ENCODE measurements at regions not wholly inside any gene's neighbourhood (a gene's known extent, or its start where the extent isn't known, plus 50 kb on each side); places are given as distances from the start of the nearest gene placed in this dataset.

GRCh38 chr1:78329475-78329874 is 161.3 kb upstream of the PTGFR start:
- TF ChIP-seq, protein P1, sequence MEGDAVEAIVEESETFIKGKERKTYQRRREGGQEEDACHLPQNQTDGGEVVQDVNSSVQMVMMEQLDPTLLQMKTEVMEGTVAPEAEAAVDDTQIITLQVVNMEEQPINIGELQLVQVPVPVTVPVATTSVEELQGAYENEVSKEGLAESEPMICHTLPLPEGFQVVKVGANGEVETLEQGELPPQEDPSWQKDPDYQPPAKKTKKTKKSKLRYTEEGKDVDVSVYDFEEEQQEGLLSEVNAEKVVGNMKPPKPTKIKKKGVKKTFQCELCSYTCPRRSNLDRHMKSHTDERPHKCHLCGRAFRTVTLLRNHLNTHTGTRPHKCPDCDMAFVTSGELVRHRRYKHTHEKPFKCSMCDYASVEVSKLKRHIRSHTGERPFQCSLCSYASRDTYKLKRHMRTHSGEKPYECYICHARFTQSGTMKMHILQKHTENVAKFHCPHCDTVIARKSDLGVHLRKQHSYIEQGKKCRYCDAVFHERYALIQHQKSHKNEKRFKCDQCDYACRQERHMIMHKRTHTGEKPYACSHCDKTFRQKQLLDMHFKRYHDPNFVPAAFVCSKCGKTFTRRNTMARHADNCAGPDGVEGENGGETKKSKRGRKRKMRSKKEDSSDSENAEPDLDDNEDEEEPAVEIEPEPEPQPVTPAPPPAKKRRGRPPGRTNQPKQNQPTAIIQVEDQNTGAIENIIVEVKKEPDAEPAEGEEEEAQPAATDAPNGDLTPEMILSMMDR (IDR thresholded peaks at IDR 0.05 in 2 of 3, conservative IDR thresholded peaks at IDR 0.05 in 1 of 3; ENCODE audit: insufficient read depth in 2 of 3, low read depth in 1 of 3, low read length in 3 of 3) = no peak
- TF ChIP-seq FOS (IDR thresholded peaks at IDR 0.05; ENCODE audit: extremely low read depth, insufficient read length) (no peak), BACH1 (tag; IDR thresholded peaks at IDR 0.05) (no peak), HMGN3 (IDR thresholded peaks at IDR 0.05; ENCODE audit: borderline replicate concordance, extremely low read depth, insufficient read length, low read depth, low read length) (no peak), ELF4 (CRISPR knock-in tag; IDR thresholded peaks at IDR 0.05) (no peak), ZNF23 (CRISPR knock-in tag; IDR thresholded peaks at IDR 0.05) (no peak), EP300 (IDR thresholded peaks at IDR 0.05; ENCODE audit: low read length) (no peak), MYC (IDR thresholded peaks at IDR 0.05; ENCODE audit: low read depth, low read length) (no peak), MYC (CRISPR knock-in tag; IDR thresholded peaks at IDR 0.05; ENCODE audit: borderline replicate concordance, low read depth) (no peak)

All from K562 (cell line).